HEK293 (cell line): ENCODE measurements at regions not wholly inside any gene's neighbourhood (a gene's known extent, or its start where the extent isn't known, plus 50 kb on each side); places are given as distances from the start of the nearest gene placed in this dataset.

ENCODE experiments used
- CTCF ChIA-PET: fragments of 350-600 bp; formaldehyde crosslinking; extraction: SDS; loops from one replicate; lab custom pipeline; 2021; ENCODE audit warnings: antibody characterized with exemption; lab: Yijun Ruan, JAX
- POLR2A ChIA-PET: fragments of 300-600 bp; formaldehyde crosslinking; extraction: SDS; loops from one replicate; lab custom pipeline; 2020; ENCODE audit warnings: antibody characterized with exemption, inconsistent platforms; lab: Yijun Ruan, JAX
- H3K27ac ChIP-seq: fragments of 200-500 bp; sonication (Bioruptor generic); 2 replicates; pipeline ENCODE4 v1.5.1; 2014; ENCODE audit warnings: low read depth, low read length, control low read depth, inconsistent platforms; ENCODE audit errors: extremely low read depth
- H3K36me3 ChIP-seq, 2 experiments: fragments of 200-500 bp in 1 of 2; sonication (Bioruptor generic) in 1 of 2; 1 replicate in 1 of 2; 2 replicates in 1 of 2; pipeline ENCODE4 v1.5.1; 2014 to 2017; ENCODE audit warnings: inconsistent platforms in 2 of 2, low read length in 2 of 2; ENCODE audit not compliant: control insufficient read depth in 2 of 2, insufficient read depth in 1 of 2
- H3K4me1 ChIP-seq: fragments of 200-500 bp; sonication (Bioruptor generic); 2 replicates; pipeline ENCODE4 v1.5.1; 2014; ENCODE audit warnings: mild to moderate bottlenecking, low read length, inconsistent platforms; ENCODE audit not compliant: control insufficient read depth, insufficient read depth
- H3K4me3 ChIP-seq: 2 replicates; pipeline ENCODE4 v1.5.1; 2011; ENCODE audit warnings: low read depth, mild to moderate bottlenecking, control low read depth, low read length, moderate library complexity
- H3K9me3 ChIP-seq: fragments of 200-500 bp; sonication (Bioruptor generic); 2 replicates; pipeline ENCODE4 v1.5.1; 2014; ENCODE audit warnings: low read depth, low read length, inconsistent platforms; ENCODE audit not compliant: control insufficient read depth, insufficient read depth
- ATF2 ChIP-seq: fragments of 450-650 bp; formaldehyde crosslinking; IDR thresholded peaks from 2 replicates; pipeline ENCODE4 v1.5.1; 2016; ENCODE audit warnings: missing biosample characterization, missing genetic modification characterization, low read depth
- GLIS2 ChIP-seq: fragments of 450-650 bp; formaldehyde crosslinking; IDR thresholded peaks from 2 replicates; pipeline ENCODE4 v1.5.1; 2016; ENCODE audit warnings: missing biosample characterization, missing genetic modification characterization
- KLF16 ChIP-seq: fragments of 450-650 bp; formaldehyde crosslinking; IDR thresholded peaks from 2 replicates; pipeline ENCODE4 v1.5.1; 2017; ENCODE audit warnings: missing biosample characterization, missing genetic modification characterization
- MEIS1 ChIP-seq: sonication (generic); formaldehyde crosslinking; IDR thresholded peaks from 2 replicates; pipeline ENCODE4 v1.8.1; 2022; ENCODE audit warnings: missing genetic modification reagents, mild to moderate bottlenecking, borderline replicate concordance
- MYNN ChIP-seq: fragments of 450-650 bp; formaldehyde crosslinking; IDR thresholded peaks from 2 replicates; pipeline ENCODE4 v1.5.1; 2016; ENCODE audit warnings: missing biosample characterization, missing genetic modification characterization, borderline replicate concordance
- MZF1 ChIP-seq: fragments of 450-650 bp; formaldehyde crosslinking; IDR thresholded peaks from 2 replicates; pipeline ENCODE4 v1.5.1; 2017; ENCODE audit warnings: missing biosample characterization, missing genetic modification characterization, borderline replicate concordance
- SALL2 ChIP-seq: fragments of 450-650 bp; formaldehyde crosslinking; IDR thresholded peaks from 2 replicates; pipeline ENCODE4 v1.5.0; 2017; ENCODE audit warnings: missing biosample characterization, mild to moderate bottlenecking, missing genetic modification characterization, borderline replicate concordance
- ZFP37 ChIP-seq: fragments of 450-650 bp; formaldehyde crosslinking; IDR thresholded peaks from 2 replicates; pipeline ENCODE4 v1.5.1; 2016; ENCODE audit warnings: missing biosample characterization, missing genetic modification characterization
- ZFP41 ChIP-seq: fragments of 450-650 bp; formaldehyde crosslinking; IDR thresholded peaks from 2 replicates; pipeline ENCODE4 v1.5.1; 2016; ENCODE audit warnings: missing biosample characterization, missing genetic modification characterization, borderline replicate concordance
- ZNF121 ChIP-seq: fragments of 450-650 bp; formaldehyde crosslinking; IDR thresholded peaks from 2 replicates; pipeline ENCODE4 v1.5.1; 2016; ENCODE audit warnings: missing biosample characterization, missing genetic modification characterization
- ZNF146 ChIP-seq: fragments of 450-650 bp; formaldehyde crosslinking; IDR thresholded peaks from 2 replicates; pipeline ENCODE4 v1.5.1; 2016; ENCODE audit warnings: missing biosample characterization, missing genetic modification characterization
- ZNF274 ChIP-seq, 2 experiments: fragments of 200-500 bp in 1 of 2; fragments of 450-650 bp in 1 of 2; sonication (Bioruptor generic) in 1 of 2; formaldehyde crosslinking in 1 of 2; IDR thresholded peaks; 2 replicates each; pipeline versions ENCODE4 v1.5.1 to v1.6.1; 2014 to 2016; ENCODE audit warnings: borderline replicate concordance in 1 of 2, inconsistent platforms in 1 of 2, low read length in 1 of 2, missing biosample characterization in 1 of 2, missing genetic modification characterization in 1 of 2
- ZNF398 ChIP-seq: fragments of 450-650 bp; formaldehyde crosslinking; IDR thresholded peaks from 2 replicates; pipeline ENCODE4 v1.5.1; 2017; ENCODE audit warnings: missing biosample characterization, missing genetic modification characterization
- ZNF521 ChIP-seq: fragments of 450-650 bp; formaldehyde crosslinking; IDR thresholded peaks from 2 replicates; pipeline ENCODE4 v1.5.1; 2017; ENCODE audit warnings: missing biosample characterization, mild to moderate bottlenecking, missing genetic modification characterization
- ZNF560 ChIP-seq: fragments of 450-650 bp; formaldehyde crosslinking; IDR thresholded peaks from 2 replicates; pipeline ENCODE4 v1.5.1; 2017; ENCODE audit warnings: missing biosample characterization, missing genetic modification characterization, borderline replicate concordance
- ZNF645 ChIP-seq: fragments of 450-650 bp; formaldehyde crosslinking; IDR thresholded peaks from 2 replicates; pipeline ENCODE4; 2016; ENCODE audit warnings: missing biosample characterization, missing genetic modification characterization
- ZNF660 ChIP-seq: fragments of 450-650 bp; IDR thresholded peaks from 2 replicates; pipeline ENCODE4 v1.5.1; 2018; ENCODE audit warnings: missing biosample characterization, mild to moderate bottlenecking, missing genetic modification characterization
- ZNF707 ChIP-seq: fragments of 450-650 bp; formaldehyde crosslinking; IDR thresholded peaks from 2 replicates; pipeline ENCODE4 v1.5.1; 2016; ENCODE audit warnings: missing biosample characterization, missing genetic modification characterization
- ZNF843 ChIP-seq: fragments of 450-650 bp; formaldehyde crosslinking; IDR thresholded peaks from 2 replicates; pipeline ENCODE4 v1.5.1; 2016; ENCODE audit warnings: missing biosample characterization, missing genetic modification characterization
- TF ChIP-seq, protein P1 (sequence below): fragments of 450-650 bp; formaldehyde crosslinking; IDR thresholded peaks from 2 replicates; pipeline ENCODE4 v1.5.1; 2016; ENCODE audit warnings: missing biosample characterization, missing genetic modification characterization, borderline replicate concordance
- TF ChIP-seq, protein P2 (sequence below): fragments of 450-650 bp; formaldehyde crosslinking; IDR thresholded peaks from 2 replicates; pipeline ENCODE4 v1.5.1; 2016; ENCODE audit warnings: missing biosample characterization, missing genetic modification characterization

DNA sequence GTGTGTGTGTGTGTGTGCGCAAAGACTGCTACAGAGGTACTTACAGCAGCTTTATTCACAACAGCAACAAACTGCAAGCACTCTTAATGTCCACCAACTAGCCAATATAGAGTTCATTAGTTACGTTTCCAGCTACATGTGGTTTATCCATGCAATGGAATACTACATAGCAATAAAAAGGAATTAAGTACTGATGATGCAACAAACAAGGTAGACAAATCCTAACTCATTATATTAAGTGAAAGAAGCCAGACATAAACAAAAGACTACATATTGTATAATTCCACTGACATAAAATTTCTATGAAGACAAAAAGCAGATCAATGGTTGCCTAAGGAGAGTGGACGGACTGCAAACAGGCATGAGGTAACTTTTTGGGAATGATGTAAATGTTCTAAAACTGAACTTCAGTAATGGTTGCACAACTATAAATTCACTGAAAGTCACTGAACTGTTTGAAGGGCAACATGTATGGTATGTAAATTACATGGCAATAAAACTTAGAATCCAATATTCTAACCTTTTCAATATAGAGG lies 433.7 kb downstream of the SHQ1 start:
- Histone ChIP-seq H3K9me3 (no peaks in the 10 kb centered on the region), H3K4me1 (peaks cover 14% of the 10 kb centered on the region), H3K27ac (no peak overlapping the region), H3K36me3 (no peaks in the 10 kb centered on the region), H3K4me3 (no peak overlapping the region)
- TF ChIP-seq KLF16 (tag by site-specific recombination) (no peak), ZNF146 (peak; percentile 57; the same call in 1 of the 2 replicates)
- ChIA-PET CTCF (no interaction called here), POLR2A (no interaction called here)

- Histone ChIP-seq H3K36me3 (no peaks in the 10 kb centered on the region), H3K4me3 (no peak overlapping the region), H3K27ac (no peak overlapping the region)
- TF ChIP-seq ZFP37 (tag by site-specific recombination) (no peak), ZNF521 (tag by site-specific recombination) (no peak), ATF2 (tag by site-specific recombination) (no peak), MZF1 (tag by site-specific recombination) (no peak), ZNF660 (no peak), MEIS1 (no peak), ZFP41 (no peak), MYNN (tag by site-specific recombination) (no peak), ZNF843 (tag by site-specific recombination) (no peak), ZNF560 (no peak), ZNF645 (tag by site-specific recombination) (no peak), ZNF121 (tag by site-specific recombination) (no peak)
- TF ChIP-seq, protein P1, sequence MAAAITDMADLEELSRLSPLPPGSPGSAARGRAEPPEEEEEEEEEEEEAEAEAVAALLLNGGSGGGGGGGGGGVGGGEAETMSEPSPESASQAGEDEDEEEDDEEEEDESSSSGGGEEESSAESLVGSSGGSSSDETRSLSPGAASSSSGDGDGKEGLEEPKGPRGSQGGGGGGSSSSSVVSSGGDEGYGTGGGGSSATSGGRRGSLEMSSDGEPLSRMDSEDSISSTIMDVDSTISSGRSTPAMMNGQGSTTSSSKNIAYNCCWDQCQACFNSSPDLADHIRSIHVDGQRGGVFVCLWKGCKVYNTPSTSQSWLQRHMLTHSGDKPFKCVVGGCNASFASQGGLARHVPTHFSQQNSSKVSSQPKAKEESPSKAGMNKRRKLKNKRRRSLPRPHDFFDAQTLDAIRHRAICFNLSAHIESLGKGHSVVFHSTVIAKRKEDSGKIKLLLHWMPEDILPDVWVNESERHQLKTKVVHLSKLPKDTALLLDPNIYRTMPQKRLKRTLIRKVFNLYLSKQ (tag by site-specific recombination): no peak
- TF ChIP-seq, all 188 proteins: peak for 0
- CTCF ChIA-PET: no interaction called here
- H3K4me1 ChIP-seq: peaks cover 14% of the 10 kb centered on the region
- H3K9me3 ChIP-seq: no peaks in the 10 kb centered on the region
- POLR2A ChIA-PET: no interaction called here
These were observed 435.0 kb downstream of the SHQ1 start for GRCh38 chr3:72413228-72413627.

DNA sequence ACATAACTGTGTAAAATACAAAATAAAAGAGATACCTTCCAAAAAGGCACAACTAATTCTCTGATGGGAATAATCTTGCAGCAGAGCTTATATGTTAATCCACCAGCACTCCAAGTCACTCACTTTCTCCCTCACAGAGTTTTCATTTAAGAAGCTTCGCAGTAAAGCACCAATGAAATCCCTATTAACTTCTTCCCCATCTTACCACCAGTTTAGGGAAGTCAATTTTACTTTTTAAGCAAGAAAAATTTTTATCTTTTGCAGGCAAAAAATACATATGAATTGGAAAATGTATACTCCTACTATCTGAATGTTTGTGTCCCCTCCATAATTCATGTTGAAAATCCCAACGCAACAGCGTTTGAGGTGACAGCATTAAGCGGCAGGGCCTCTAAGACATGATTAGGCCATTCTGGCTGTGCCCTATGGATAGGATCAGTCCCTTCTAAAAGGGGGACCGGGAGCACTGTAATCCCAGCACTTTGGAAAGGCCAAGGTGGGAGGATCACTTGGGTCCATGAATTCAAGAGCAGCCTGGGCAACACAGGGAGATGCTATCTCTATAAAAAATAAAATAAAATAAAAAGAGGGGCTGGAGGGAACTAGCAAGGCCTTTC lies 435.8 kb downstream of the SHQ1 start:
- H3K36me3 ChIP-seq: no peaks in the 10 kb centered on the region
- no peak overlapping the region for H3K4me3 ChIP-seq
- H3K27ac ChIP-seq: no peak overlapping the region
- POLR2A ChIA-PET: no interaction called here
- CTCF ChIA-PET: no interaction called here
- peaks cover 14% of the 10 kb centered on the region for H3K4me1 ChIP-seq
- H3K9me3 ChIP-seq: no peaks in the 10 kb centered on the region
- TF ChIP-seq ZNF121 (tag by site-specific recombination) (no peak), ZNF707 (tag by site-specific recombination) (no peak), GLIS2 (tag by site-specific recombination) (no peak), ZNF274 (IDR thresholded peaks at IDR 0.05; ENCODE audit: low read length) (no peak), ZNF274 (tag by site-specific recombination; IDR thresholded peaks at IDR 0.05; ENCODE audit: borderline replicate concordance) (no peak), SALL2 (no peak), ZNF398 (tag by site-specific recombination) (no peak)
- TF ChIP-seq, protein P2, sequence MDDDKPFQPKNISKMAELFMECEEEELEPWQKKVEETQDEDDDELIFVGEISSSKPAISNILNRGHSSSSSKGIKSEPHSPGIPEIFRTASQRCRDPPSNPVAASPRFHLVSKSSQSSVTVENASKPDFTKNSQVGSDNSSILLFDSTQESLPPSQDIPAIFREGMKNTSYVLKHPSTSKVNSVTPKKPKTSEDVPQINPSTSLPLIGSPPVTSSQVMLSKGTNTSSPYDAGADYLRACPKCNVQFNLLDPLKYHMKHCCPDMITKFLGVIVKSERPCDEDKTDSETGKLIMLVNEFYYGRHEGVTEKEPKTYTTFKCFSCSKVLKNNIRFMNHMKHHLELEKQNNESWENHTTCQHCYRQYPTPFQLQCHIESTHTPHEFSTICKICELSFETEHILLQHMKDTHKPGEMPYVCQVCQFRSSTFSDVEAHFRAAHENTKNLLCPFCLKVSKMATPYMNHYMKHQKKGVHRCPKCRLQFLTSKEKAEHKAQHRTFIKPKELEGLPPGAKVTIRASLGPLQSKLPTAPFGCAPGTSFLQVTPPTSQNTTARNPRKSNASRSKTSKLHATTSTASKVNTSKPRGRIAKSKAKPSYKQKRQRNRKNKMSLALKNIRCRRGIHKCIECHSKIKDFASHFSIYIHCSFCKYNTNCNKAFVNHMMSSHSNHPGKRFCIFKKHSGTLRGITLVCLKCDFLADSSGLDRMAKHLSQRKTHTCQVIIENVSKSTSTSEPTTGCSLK (tag by site-specific recombination): no peak
